HFF-Myc (cell line): ENCODE measurements at regions not wholly inside any gene's neighbourhood (a gene's known extent, or its start where the extent isn't known, plus 50 kb on each side); places are given as distances from the start of the nearest gene placed in this dataset.

Experiments
- DNase-seq: peaks from one replicate; pipeline ENCODE4 v3.0.0-alpha.2; 2011; ENCODE audit warnings: low read depth; ENCODE audit errors: extremely low read depth
- H3K4me3 ChIP-seq: replicated peaks from 2 replicates; pipeline ENCODE4 v1.5.1; 2011; ENCODE audit warnings: low read depth, mild to moderate bottlenecking, control low read depth, low read length
- CTCF ChIP-seq: IDR thresholded peaks from 2 replicates; pipeline ENCODE4 v1.5.1; 2012; ENCODE audit warnings: mild to moderate bottlenecking, low read depth, low read length, control low read depth; ENCODE audit errors: missing control alignments

- no peak for TF ChIP-seq CTCF
- no peak for DNase-seq
- no peak overlapping the region for H3K4me3 ChIP-seq
These were observed 154.3 kb downstream of the RNF152 start for GRCh38 chr18:61738488-61738887.

GRCh38 chr18:61738042-61738441 is 154.8 kb downstream of the RNF152 start:
- no peak for DNase-seq
- H3K4me3 ChIP-seq: no peak overlapping the region
- no peak for TF ChIP-seq CTCF

- no peak overlapping the region for H3K4me3 ChIP-seq
- no peak for TF ChIP-seq CTCF
- no peak for DNase-seq
These were observed 156.7 kb downstream of the RNF152 start for GRCh38 chr18:61736133-61736532.

GRCh38 chr18:61735564-61736102 is 157.2 kb downstream of the RNF152 start:
- no peak for TF ChIP-seq CTCF
- H3K4me3 ChIP-seq: no peak overlapping the region

GRCh38 chr18:61734396-61734795 is 158.4 kb downstream of the RNF152 start:
- TF ChIP-seq CTCF: no peak

More at GRCh38 chr18:61735564-61736102, 157.2 kb downstream of the RNF152 start:
- DNase-seq: no peak

GRCh38 chr18:61732854-61733253 is 160.0 kb downstream of the RNF152 start:
- DNase-seq: no peak
- no peak for TF ChIP-seq CTCF

More at GRCh38 chr18:61734396-61734795, 158.4 kb downstream of the RNF152 start:
- DNase-seq: no peak
- no peak overlapping the region for H3K4me3 ChIP-seq

More at GRCh38 chr18:61732854-61733253, 160.0 kb downstream of the RNF152 start:
- no peak overlapping the region for H3K4me3 ChIP-seq
